ENCODE measurements at regions not wholly inside any gene's neighbourhood (a gene's known extent, or its start where the extent isn't known, plus 50 kb on each side); places are given as distances from the start of the nearest gene placed in this dataset.

DNA sequence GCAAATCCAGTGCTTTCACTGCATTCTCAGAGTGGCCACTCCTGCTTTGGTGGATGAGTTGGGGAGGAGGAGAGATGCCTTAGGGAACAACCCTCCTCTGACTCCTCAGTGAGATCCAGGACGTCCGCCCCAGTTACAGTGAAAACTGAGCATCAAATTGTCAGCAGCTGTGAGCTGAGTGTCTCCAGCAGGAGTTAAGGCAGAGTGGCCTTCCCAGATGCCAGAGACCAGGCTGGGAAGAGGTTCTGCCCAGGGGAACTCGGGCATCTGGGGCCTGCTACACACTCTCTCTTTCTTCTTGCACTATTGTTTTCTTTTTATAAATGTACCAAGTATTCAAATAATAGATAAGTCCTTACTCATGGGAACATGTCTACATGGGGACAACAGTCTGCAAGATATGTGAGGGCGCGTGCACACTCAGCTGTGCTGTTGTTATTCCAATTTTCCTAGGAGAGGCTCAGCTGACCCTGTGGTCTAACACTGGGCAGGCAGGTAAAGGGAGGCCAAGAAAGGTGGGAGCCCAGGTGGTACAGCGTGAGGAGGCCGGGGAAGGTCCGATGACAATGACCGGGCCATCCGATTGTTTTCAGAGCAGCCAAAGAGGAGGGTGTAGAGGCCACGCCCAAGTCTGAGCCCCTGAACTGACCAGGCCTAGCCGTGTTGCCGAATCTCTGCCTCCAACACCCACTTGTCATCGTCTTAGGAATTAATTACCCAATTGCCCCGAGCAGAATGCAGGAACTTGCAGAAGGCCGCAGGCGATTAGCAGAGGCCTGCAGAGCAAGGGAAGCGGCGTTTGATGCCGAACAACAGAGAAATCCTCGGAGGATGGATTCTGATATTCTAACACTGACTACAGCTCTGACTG, 166.9 kb downstream of the ANAPC1 start:
- Histone ChIP-seq H2BK15ac (ENCODE audit: low read length) (no peak overlapping the region), H3K4me3 (ENCODE audit: extremely low read depth in 1 of 4, insufficient read depth in 2 of 4, low read depth in 3 of 4, low read length in 4 of 4) (no peak overlapping the region), H3K36me3 (ENCODE audit: control insufficient read depth in 2 of 4, insufficient read depth in 4 of 4, low read length in 3 of 4) (no peaks in the 10 kb centered on the region), H3K9ac (replicated peaks in 1 of 4; ENCODE audit: extremely low read depth in 1 of 4, low read depth in 3 of 4, low read length in 3 of 4) (no peak overlapping the region), H3K4me2 (ENCODE audit: insufficient read depth in 1 of 2, low read depth in 2 of 2, low read length in 2 of 2) (no peak overlapping the region), H4K5ac (ENCODE audit: insufficient read length, low read depth, low read length) (no peak overlapping the region), H2AFZ (ENCODE audit: low read length) (no peak overlapping the region), H3K79me2 (ENCODE audit: control insufficient read depth in 1 of 2, insufficient read depth in 2 of 2, low read length in 2 of 2) (no peaks in the 10 kb centered on the region), H2BK120ac (replicated peaks; ENCODE audit: low read depth, low read length) (no peak overlapping the region), H2AK5ac (ENCODE audit: low read depth, low read length) (no peak overlapping the region), H3K27ac (ENCODE audit: low read depth, low read length) (no peak overlapping the region), H3K4me1 (replicated peaks in 1 of 4; ENCODE audit: control insufficient read depth in 3 of 4, insufficient read depth in 4 of 4, low read length in 3 of 4) (no peaks in the 10 kb centered on the region), H3K14ac (ENCODE audit: insufficient read length) (no peak overlapping the region), H3K23me2 (ENCODE audit: low read depth, low read length) (no peaks in the 10 kb centered on the region), H4K91ac (replicated peaks; ENCODE audit: insufficient read length, low read length) (no peak overlapping the region), H3K18ac (ENCODE audit: extremely low read depth, low read length) (no peak overlapping the region), H3K4ac (replicated peaks; ENCODE audit: insufficient read length, low read depth, low read length) (no peak overlapping the region), H3K23ac (ENCODE audit: insufficient read length) (no peak overlapping the region), H4K20me1 (replicated peaks in 1 of 2; ENCODE audit: control insufficient read depth in 1 of 2, insufficient read depth in 2 of 2, low read length in 2 of 2) (no peaks in the 10 kb centered on the region), H2BK12ac (ENCODE audit: low read depth, low read length) (no peak overlapping the region), H3K79me1 (ENCODE audit: low read depth, low read length) (no peaks in the 10 kb centered on the region), H3K27me3 (replicated peaks in 1 of 4; ENCODE audit: control insufficient read depth in 3 of 4, extremely low read depth in 1 of 4, insufficient read depth in 3 of 4, low read length in 3 of 4) (no peaks in the 10 kb centered on the region; a peak in 1 of 7 replicates), H3K56ac (replicated peaks; ENCODE audit: insufficient read length, low read depth, low read length) (no peak overlapping the region), H2BK20ac (ENCODE audit: low read length) (no peak overlapping the region), H3K9me3 (ENCODE audit: insufficient read depth in 2 of 2, low read depth in 1 of 2, low read length in 1 of 2) (no peaks in the 10 kb centered on the region), H4K8ac (ENCODE audit: extremely low read depth, insufficient read depth, low read length) (no peak overlapping the region), H2BK5ac (ENCODE audit: low read depth, low read length) (peak overlapping the region; percentile 16; the same call in 1 of the 2 replicates)
- DNase-seq (ENCODE audit: low read depth in 1 of 2, low spot score in 2 of 2) = no peak
- WGBS, 2 experiments (ENCODE audit: extremely low coverage in 1 of 2, insufficient coverage in 1 of 2, insufficient read length in 1 of 2, insufficient replicate concordance in 2 of 2, low coverage in 1 of 2, low lambda C conversion rate in 2 of 2, missing lambda C conversion rate in 1 of 2) = 90% methylated on average over 21 of the region's 21 CpGs; no CpG with 5 or more reads in 1 of the 2 experiments
- ChIA-PET POLR2A (ENCODE audit: partially characterized antibody) (no interaction called here), CTCF (ENCODE audit: partially characterized antibody) (interaction anchor here (1.8 kb wide), 1 partner anchor 15 kb away, joined by 9 read pairs; no protein-coding TSS in a partner anchor)
- FAIRE-seq = no peak
- TF ChIP-seq YY1 (IDR thresholded peaks at IDR 0.05; ENCODE audit: low read depth, low read length) = no peak
- TF ChIP-seq, protein P1, sequence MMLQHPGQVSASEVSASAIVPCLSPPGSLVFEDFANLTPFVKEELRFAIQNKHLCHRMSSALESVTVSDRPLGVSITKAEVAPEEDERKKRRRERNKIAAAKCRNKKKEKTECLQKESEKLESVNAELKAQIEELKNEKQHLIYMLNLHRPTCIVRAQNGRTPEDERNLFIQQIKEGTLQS (IDR thresholded peaks at IDR 0.05; ENCODE audit: insufficient read depth, low read depth, low read length) = no peak
- TF ChIP-seq SP4 (IDR thresholded peaks at IDR 0.05; ENCODE audit: low read length) = no peak
- TF ChIP-seq NRF1 (IDR thresholded peaks at IDR 0.05; ENCODE audit: low read depth, low read length) = no peak
- no peak for TF ChIP-seq JUN (IDR thresholded peaks at IDR 0.05; ENCODE audit: low read depth, low read length)

All from H1 (cell line).